ENCODE measurements at regions not wholly inside any gene's neighbourhood (a gene's known extent, or its start where the extent isn't known, plus 50 kb on each side); places are given as distances from the start of the nearest gene placed in this dataset.

DNA sequence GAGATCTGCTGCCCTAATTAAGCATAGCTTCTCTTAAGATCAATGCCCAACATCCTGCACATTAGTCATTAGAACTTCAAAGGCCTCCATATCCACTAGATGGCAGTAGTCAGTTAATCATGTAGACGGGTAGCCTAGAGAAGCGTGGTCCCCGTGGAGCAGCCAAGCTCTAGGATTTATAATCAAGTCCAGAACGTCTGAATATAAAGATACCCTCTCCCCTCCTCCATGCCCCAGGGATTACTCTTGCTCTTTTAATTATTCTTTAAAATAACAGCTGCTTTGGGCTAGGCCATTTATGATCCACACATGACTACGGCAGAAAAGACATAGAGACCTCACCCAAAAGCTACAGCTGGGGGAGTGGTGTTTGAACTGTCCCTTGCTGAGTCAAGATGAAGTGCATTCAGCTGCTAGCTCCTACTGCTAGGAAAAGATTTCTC lies 327.6 kb upstream of the PLET1 start:
- DNase-seq (ENCODE audit: low read depth), result no peak

DNA sequence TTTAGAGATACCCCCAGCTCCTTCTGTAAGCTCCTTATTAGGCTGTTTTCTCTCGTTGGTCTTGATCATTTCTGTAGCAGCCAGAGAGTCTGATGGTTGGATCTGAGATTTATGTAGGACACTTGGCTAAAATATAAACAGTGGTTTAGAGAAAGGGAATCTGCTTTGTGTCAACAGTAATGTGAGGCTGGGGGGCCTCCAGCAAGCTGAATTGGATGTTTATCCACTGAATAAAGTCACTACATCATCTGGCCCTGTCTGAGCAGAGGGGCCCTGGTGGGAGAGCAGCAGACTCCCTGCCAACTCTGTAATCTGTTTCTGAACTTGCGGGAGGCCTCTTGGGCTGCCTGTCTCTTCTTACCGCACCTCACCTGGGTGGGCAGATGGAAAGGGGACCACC lies 328.5 kb upstream of the PLET1 start:
- DNase-seq (ENCODE audit: low read depth), result no peak

GRCh38 chr11:112590764-112591163 lies 330.1 kb upstream of the PLET1 start:
- no peak for DNase-seq (ENCODE audit: low read depth)

- DNase-seq (ENCODE audit: low read depth), result no peak
Observed at GRCh38 chr11:112593440-112593839, 332.8 kb upstream of the PLET1 start.

- DNase-seq (ENCODE audit: low read depth), result no peak
Observed at GRCh38 chr11:112596324-112596723, 335.7 kb upstream of the PLET1 start.

DNA sequence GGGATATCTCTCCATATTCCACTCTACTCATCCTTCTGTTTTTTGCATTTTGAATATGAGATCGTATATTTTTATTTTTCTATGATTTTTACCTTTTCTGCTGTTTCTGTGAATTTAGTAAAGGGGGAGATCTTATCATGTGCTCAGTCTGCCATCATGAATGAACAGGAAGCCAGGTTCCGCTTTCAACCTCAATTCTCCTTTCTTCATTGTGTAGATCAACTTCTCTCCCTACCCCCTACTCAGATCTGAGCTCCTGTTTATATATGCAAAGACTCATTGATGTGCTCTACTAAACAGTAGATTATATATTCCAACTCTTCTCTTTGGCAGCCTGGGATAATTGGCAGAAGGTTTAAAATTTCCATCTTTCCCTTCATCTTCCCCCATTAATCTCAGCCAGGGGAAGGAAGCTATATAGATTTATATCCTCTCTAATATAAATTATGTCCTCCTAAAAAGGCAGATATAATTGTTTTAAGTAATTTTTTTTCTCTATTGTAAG lies 336.7 kb upstream of the PLET1 start:
- no peak for DNase-seq (ENCODE audit: low read depth)

- no peak for DNase-seq (ENCODE audit: low read depth)
Observed at GRCh38 chr11:112599265-112599664, 338.6 kb upstream of the PLET1 start.

- DNase-seq (ENCODE audit: low read depth), result no peak
Observed at GRCh38 chr11:112599856-112600533, 339.3 kb upstream of the PLET1 start.

DNA sequence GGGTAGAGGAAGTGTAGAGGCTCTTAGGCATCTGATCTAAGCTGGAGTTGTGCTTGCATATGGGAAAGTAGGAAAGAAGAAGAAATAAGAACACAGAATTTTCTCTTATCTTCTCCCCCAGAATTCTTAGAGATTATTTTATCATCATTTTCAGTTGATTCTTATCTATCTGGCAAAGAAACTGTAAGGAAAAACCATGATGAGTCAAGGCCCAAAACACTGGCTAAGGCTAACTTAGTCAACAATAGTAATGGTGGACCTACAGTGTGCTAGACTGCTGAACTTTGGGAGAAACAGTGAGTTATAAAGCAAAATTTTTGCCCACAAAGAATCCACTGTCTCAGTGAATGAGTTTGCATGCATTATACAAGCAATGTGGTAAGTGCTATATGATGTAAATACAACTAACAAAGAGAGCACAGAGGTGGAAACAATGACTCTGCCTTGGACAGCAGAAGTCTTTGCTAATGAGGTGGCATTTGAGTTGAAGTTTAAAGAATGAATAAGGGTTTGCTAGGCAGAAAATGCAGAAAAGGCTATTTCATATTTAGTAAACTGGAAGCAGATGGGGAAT lies 344.5 kb upstream of the PLET1 start:
- DNase-seq (ENCODE audit: low read depth), result no peak

DNA sequence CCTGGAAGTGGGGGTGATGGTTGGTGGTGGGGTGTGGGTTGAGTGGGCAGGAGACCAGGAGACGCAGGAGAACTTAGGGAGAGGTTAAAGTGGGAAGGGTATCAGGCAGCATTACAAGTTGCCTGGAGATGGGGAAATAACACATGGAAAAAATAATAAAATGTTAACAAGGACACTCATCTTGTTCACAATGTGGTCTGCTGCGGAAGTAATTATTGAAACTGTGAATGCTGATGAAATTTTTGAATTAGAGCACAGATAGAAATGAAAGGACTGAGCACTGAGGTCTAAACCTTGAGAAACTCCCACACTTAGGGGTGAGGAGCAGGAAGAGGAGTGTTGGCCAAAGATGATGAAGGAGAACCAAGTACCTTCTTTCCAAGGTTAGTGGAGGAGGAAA lies 346.0 kb upstream of the PLET1 start:
- no peak for DNase-seq (ENCODE audit: low read depth)

DNA sequence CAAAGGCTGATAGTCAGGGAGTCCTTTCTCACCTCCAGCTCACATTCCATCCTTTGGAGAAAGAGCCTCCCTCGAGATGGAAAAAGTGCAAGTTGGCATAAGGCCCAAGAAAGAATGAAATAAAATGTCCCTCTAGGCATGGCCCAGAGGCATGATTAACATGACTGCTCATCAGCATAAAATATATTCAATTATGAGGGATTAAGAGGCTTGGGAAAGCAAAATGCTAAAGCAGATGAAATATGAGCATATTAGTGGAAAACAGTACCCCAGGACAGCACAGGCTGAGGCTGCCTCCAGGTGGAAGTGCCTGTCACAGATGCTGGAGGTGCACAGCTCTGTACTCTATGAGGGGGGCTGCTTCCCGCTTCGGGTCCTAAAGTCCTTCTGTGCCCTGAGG lies 347.8 kb upstream of the PLET1 start:
- DNase-seq (ENCODE audit: low read depth), result no peak

GRCh38 chr11:112610494-112610893 lies 349.8 kb upstream of the PLET1 start:
- DNase-seq (ENCODE audit: low read depth), result no peak

DNA sequence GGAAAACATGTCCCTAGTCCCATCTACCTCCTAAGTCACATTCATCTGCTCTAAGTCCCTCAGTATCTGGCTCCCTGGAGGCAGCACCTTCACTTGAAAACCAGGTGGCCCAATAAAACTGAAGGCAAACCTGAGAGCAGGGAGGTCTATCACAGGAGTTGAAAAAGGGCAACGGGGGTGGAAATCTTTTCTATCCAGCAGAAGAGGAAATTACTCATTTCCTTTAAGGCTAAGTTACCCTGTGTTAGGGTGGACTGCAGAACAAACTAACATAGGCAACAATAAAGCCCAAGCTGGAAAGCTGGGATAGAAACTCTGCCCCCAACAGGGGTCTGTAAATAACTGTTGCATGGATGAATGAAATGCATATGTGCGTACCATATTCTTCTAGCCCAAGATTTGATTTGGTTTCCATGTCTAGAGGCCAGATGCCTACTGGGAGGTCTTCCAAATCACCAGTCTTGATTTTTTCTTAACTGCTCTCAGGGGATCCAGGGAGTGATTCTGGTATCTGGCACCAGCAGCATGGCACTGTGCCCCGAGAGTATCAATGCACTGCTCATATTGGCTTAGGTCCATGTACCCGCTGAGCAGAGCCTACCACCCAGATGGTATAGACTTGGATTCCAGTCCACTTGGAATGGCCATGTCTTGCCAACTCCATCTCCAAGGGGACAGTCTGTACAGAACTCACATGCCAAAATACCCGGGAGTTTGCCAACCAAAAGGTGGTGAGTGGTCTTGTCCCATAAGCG lies 350.0 kb upstream of the NCAM1 start:
- DNase-seq (ENCODE audit: low read depth), result no peak

GRCh38 chr11:112611771-112612170 lies 349.4 kb upstream of the NCAM1 start:
- DNase-seq (ENCODE audit: low read depth), result no peak

- no peak for DNase-seq (ENCODE audit: low read depth)
Observed at GRCh38 chr11:112612250-112612849, 348.9 kb upstream of the NCAM1 start.

GRCh38 chr11:112613051-112613972 lies 347.9 kb upstream of the NCAM1 start:
- no peak for DNase-seq (ENCODE audit: low read depth)

DNA sequence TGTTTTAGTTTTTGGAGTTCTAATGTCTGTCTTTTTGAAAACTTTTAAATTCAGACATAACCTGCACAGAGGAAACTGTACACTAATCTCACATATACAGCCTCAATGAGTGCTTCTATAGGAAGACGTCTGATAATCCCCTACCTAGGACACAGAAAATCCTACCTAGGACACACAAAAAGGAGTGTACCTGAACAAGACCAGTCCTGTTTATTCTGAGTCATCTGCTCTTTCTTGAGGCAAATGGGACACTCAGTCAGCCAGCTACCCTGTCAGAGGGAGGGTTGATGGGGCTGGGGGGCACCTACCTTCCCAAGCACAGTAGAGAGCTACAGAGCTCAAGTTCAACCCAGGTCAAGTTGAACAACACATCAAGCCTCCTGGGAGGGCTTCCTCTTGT lies 346.6 kb upstream of the NCAM1 start:
- no peak for DNase-seq (ENCODE audit: low read depth)

- DNase-seq (ENCODE audit: low read depth), result no peak
Observed at GRCh38 chr11:112615238-112615637, 346.0 kb upstream of the NCAM1 start.

- no peak for DNase-seq (ENCODE audit: low read depth)
Observed at GRCh38 chr11:112615891-112616290, 345.3 kb upstream of the NCAM1 start.

DNA sequence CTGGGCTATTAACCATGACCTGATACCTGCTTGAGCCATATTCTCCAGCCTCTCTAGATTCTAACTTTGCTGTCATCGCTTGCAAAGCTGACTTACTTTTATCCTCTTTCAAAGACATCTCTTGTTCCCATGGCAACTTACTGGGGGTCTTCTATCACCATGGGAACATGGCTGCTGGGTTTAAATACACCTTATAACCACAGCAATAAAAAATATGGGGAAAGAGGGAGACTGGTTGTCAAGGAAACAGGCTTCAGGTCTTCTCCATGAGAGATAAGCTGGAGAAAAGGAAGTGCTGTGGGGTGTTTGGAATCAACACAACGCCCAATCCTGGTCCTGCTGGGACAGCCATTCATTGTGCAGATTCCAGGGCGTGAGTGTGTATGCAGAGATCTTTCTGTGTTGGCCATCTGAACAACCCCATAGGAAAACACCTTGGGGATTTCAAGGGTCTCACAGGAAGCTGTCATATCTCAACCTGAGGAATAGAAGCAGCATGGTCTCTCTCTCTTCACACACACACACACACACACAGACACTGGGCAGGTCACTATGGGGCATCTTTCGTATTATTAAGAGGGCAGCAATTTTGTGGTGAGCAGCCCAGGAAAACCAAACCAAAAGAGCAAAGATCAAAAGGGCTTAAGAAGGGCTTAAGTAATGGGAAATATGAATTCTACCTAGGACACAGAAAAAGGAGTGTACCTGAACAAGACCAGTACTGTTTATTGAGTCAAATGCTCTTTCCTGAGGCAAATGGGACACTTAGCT lies 344.7 kb upstream of the NCAM1 start:
- no peak for DNase-seq (ENCODE audit: low read depth)

GRCh38 chr11:112617098-112617425 lies 344.2 kb upstream of the NCAM1 start:
- DNase-seq (ENCODE audit: low read depth), result no peak
